GM21367 (cell line): ENCODE measurements at regions not wholly inside any gene's neighbourhood (a gene's known extent, or its start where the extent isn't known, plus 50 kb on each side); places are given as distances from the start of the nearest gene placed in this dataset.

Experiments used
- ATAC-seq: cut with Tn5 transposase; IDR thresholded peaks from one replicate; pipeline ENCODE4 v1.9.1; 2021; ENCODE audit not compliant: unreplicated experiment

GRCh38 chr1:226816576-226816975 lies 53.8 kb upstream of the PSEN2 start:
- no peak for ATAC-seq

DNA sequence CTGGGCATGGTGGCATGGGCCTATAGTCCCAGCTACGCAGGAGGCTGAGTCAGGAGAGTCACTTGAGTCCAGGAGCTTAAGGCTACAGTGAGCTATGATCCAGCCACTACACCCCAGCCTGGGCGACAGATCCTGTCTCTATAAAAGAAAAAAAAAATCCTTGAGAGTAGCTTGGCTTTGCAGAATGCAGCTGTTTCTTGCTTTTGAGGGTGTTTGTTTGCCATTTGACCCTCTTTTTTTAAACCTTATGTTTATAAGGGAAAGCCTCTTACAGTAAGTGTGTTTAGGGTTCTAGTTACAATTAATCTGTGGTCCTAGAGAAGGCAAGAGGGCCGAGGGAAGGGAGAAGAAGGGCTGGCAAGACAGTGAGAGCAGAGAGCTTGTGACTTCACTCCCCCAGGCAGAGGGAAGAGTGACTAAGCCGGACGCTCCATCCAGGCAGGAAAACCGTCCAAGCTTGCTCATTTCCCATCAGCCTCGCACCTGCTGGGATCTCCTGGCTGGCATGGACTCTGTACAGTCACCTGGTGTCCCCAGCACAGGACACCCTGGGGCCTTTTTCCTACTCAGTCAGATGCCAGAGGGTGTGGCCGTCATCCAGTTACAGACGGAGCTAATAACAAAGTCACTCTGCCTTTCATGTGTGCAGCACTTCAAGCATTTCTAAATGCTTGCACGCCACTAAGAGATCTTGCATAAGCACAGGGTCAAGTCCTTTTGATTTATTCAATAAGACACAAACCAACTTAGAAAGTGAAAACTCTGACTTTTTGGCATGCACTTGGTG lies 55.5 kb upstream of the PSEN2 start:
- ATAC-seq = no peak

DNA sequence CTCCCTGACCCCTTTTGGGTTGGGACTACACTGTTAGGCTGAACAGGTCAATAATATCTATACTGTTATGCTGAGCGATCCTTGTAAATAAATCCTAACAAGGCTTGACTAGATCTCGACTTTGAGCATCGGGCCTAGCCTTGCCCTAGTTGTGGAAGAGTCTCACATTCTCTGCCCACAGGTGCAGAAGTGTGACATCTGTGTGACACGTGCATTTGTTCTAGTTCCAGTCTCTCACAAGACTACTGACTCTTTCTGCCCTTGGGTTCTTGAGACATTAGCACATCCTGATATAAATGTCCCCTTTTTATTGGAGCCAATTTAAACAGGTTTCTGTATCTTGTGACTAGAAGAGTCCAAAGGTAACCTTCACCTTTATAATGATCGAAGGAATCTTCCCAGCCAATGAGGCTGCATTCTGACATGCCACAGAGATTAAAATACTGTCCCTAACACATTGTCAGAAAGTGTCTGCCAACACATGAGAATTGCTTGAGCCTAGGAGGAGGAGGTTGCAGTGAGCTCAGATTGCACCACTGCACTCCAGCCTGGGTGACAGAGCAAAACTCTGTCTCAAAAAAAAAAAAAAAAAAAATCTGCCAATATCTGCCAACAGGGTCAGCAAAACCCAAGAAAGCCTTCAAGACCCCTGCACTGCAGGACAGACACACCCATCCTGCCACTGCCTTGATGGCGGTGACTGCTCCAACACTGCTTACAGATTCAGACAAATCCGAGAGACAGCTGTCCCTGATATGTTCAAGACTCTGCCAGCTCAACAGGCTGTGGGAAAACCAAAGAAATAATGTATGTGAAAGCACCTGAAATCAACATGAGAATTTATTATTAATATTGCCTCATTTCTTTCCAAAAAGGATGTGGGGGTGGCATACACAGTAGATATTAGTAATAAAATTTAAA lies 56.5 kb upstream of the PSEN2 start:
- no peak for ATAC-seq

GRCh38 chr1:226810681-226811080 lies 59.7 kb upstream of the PSEN2 start:
- ATAC-seq = no peak

- no peak for ATAC-seq
These were observed 60.4 kb upstream of the PSEN2 start for GRCh38 chr1:226809785-226810571.

- no peak for ATAC-seq
These were observed 61.9 kb upstream of the PSEN2 start for GRCh38 chr1:226808501-226808900.

DNA sequence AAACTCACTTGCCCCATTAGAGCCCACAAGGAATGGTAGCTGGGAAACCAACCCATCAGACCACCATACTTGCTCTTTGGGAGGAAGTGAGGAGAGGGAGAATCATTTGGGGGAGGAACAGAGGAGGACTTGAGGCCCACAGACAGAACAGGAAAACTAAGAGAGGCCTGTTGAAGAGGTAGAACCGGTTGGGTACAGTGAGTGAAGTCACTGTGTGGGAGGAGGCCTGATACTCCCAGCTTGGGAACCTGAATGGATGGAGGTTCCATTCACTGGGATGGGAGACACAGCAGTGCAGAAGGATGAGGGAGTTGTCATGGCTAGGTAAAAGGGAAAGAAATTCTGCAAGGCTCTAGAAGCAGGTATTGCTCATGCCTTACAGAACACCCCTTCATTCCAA lies 63.4 kb upstream of the PSEN2 start:
- ATAC-seq = no peak

DNA sequence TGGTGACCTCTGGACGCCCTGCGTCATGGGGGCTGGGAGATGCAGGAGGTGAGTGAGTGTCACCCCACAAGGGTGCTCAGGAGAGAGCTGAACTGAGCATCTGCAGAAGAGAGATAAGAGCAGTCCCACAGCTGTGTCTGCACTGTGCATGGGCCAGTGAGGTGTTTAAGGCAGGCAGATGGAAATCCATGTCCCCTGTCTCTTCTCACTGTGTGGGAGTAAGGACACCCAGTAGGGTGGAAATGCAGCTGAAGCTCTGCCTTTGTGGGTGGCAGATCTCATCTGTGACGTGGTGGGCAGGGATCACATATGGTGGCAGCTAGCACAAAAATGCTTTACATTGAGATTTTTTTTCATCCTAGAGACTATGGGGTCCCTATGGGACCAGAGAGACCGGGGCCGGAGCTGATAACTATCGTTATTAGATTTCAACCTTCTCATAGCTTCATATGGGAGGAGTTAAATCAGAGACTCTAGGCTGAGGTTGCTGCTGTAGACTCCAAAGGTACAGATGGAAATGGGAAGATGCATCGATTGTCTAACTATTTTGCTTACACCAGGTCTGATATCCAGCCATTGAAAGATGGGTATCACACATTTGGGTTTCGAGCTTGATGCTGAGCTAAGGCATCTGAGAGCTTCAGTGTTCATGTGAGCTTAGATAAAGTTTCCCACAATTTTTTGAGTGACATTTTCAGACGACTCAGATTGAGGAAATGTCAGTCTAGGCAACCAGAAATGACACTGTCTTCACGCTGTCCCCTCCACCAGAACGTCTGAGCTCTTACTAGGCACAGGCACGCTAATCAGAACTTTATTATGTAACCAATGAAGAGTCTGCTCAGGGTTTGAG lies 65.3 kb upstream of the PSEN2 start:
- no peak for ATAC-seq

GRCh38 chr1:226800763-226801380 lies 61.8 kb upstream of the ITPKB start:
- no peak for ATAC-seq

DNA sequence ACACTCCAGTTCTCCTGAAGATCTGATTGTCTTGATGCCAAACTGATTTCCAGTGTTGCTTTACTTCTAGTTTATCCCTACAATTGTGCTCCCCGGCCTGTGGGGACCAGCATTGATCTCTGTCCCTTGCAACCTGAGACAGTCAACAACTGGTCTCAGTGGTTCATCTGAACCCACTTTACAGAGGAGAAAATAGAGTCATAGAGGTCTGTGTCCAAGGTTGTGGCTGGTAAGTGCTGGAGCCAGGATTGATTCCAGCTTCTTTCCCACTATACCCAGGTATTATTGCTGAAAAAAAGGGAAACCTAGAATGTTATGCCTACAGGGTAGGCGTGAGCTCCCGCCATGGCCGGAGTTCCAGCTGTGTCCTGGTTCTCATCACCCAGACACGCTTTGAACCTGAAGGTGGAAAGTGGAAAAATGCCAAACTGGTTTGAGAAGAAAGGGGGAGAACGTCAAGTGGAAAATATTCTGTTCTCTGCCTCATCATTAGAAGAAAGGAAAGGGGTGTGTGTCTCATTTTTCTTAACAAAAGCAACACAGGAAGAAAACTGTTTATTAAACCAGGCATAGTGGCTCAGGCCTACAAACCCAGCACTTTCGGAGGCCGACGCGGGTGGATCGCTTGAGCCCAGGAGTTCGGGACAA lies 60.7 kb upstream of the ITPKB start:
- ATAC-seq = no peak

DNA sequence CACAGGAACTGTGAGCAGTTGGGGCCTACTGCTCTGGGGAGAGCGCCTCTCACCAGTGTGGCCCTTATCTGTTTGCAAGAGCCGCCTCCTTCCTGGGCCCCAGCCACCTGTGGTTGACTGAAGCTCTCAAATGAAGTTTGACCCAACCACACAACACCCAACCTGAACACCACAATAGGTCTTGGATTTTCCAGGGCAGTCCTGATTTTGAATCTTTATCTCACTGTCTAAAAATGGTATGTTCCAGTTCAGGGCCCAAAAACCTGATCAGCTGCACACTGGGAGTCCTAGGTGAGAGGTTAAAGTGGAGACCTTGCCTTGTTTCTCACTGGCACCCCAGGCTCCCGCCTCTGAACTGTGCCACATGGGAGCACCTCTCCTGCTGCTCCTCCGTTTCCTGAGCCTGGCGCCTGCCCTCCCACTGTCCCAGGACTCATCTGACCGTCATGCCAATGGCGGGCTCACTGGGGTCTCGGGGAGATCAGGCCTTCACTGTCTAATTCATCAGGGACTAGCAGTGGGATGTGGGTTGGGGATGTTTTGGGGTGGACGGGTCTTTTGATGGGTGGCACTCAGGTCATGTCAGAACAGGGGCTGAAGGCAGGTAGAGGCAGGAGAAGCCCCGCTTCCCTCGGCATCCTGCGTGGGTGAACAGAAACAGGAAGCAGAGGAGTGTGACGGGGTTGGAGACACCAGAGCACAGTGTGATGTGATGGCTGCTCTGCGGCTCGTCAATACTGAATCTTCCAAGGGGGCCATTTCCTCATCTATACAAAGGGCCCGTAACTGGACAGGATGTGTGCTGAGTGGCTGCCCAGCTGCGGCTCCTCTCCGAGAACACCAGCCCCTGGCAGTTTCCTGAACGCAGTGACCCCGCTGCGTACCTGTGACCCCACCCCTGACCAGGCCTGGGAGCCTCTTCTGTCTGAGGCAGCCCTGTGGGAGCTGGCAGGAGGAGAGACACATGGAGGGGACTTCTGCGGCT lies 59.6 kb upstream of the ITPKB start:
- ATAC-seq = peak; percentile 76

- no peak for ATAC-seq
These were observed 58.1 kb upstream of the ITPKB start for GRCh38 chr1:226797151-226797550.

- ATAC-seq = no peak
These were observed 54.7 kb upstream of the ITPKB start for GRCh38 chr1:226793620-226794276.

- no peak for ATAC-seq
These were observed 53.3 kb upstream of the ITPKB start for GRCh38 chr1:226792368-226792767.

DNA sequence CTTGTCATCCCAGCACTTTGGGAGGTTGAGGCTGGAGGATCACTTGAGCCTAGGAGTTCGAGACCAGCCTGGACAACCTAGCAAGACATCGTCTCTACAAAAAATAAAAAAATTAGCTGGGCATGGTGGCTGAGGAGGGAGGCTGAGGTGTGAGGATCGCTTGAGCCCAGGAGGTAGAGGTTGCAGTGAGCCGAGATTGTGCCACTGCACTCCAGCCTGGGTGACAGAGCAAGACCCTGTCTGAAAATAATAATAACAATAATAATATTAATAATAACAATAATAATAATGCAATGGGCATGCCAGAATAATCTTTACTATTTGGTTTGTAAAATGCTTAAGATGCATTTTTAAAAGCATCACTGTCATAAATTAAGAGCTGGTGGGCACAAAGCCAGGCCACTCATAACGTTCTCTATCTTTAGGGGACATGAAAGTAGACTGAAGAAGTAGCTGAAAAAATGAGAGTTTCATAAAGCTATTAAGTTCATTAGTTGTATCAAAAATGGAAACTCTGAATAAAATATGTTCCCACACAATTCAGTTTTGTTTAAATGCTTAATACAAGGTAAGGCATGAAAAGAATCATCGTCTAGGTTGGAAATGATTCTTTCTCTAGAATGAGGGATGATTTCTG lies 51.6 kb upstream of the ITPKB start:
- ATAC-seq = no peak

GRCh38 chr1:226788965-226789364 lies 49.9 kb upstream of the ITPKB start:
- ATAC-seq = no peak
